Testis (tissue), 2 donors: ENCODE measurements at regions not wholly inside any gene's neighbourhood (a gene's known extent, or its start where the extent isn't known, plus 50 kb on each side); places are given as distances from the start of the nearest gene placed in this dataset.

Experiments
- CTCF ChIP-seq, 3 experiments: fragments of 450-650 bp in 2 of 3; fragments of 200-600 bp in 1 of 3; sonication (generic) in 1 of 3; IDR thresholded peaks; one replicate each; pipeline ENCODE4 v1.5.1; 2016 to 2019; ENCODE audit warnings: antibody characterized with exemption in 3 of 3, mild to moderate bottlenecking in 2 of 3, moderate library complexity in 1 of 3
- POLR2A ChIP-seq: fragments of 450-650 bp; IDR thresholded peaks from one replicate; pipeline ENCODE4 v1.6.1; 2017; ENCODE audit warnings: antibody characterized with exemption, mild to moderate bottlenecking, moderate library complexity

GRCh38 chr2:59732871-59733566, 820.4 kb downstream of the BCL11A start:
- no peak for TF ChIP-seq CTCF (IDR thresholded peaks at IDR 0.05)
- no peak for TF ChIP-seq POLR2A
